Vagina (tissue), 2 donors: ENCODE measurements at regions not wholly inside any gene's neighbourhood (a gene's known extent, or its start where the extent isn't known, plus 50 kb on each side); places are given as distances from the start of the nearest gene placed in this dataset.
"Not testable (repeated sequence)": the region's sequence is repeated elsewhere in the genome, so short reads cannot be mapped to it uniquely, and the experiment has no call there.

ENCODE experiments used
- DNase-seq, 2 donors: peaks; one replicate each; pipeline ENCODE4 v3.0.0-alpha.2; 2017; ENCODE audit errors: extremely low spot score in 2 of 2
- H3K27ac ChIP-seq: fragments of 200-600 bp; sonication (generic); one replicate; pipeline ENCODE4 v1.5.1; 2019
- H3K27me3 ChIP-seq: fragments of 200-600 bp; sonication (generic); one replicate; pipeline ENCODE4 v1.5.1; 2019
- H3K36me3 ChIP-seq, 2 donors: fragments of 200-600 bp; sonication (generic); one replicate each; pipeline ENCODE4 v1.5.1; 2017 to 2019
- H3K4me1 ChIP-seq: fragments of 200-600 bp; sonication (generic); one replicate; pipeline ENCODE4 v1.5.1; 2019
- H3K4me3 ChIP-seq, 2 donors: fragments of 200-600 bp; sonication (generic); 1 replicate in 1 of 2; 2 replicates in 1 of 2; pipeline ENCODE4 v1.5.1; 2016 to 2019
- H3K9me3 ChIP-seq: fragments of 200-600 bp; sonication (generic); one replicate; pipeline ENCODE4 v1.5.1; 2019
- CTCF ChIP-seq, 3 experiments: fragments of 450-650 bp in 2 of 3; fragments of 200-600 bp in 1 of 3; sonication (generic) in 1 of 3; IDR thresholded peaks; one replicate each; pipeline ENCODE4 v1.5.1; 2017 to 2019; ENCODE audit warnings: antibody characterized with exemption in 3 of 3, mild to moderate bottlenecking in 2 of 3, moderate library complexity in 2 of 3
- POLR2A ChIP-seq, 2 donors: fragments of 450-650 bp; IDR thresholded peaks; one replicate each; pipeline ENCODE4 v1.6.1; 2017; ENCODE audit warnings: antibody characterized with exemption in 2 of 2, mild to moderate bottlenecking in 2 of 2, moderate library complexity in 2 of 2
- POLR2AphosphoS5 ChIP-seq, 2 donors: sonication (generic); formaldehyde crosslinking; IDR thresholded peaks; one replicate each; pipeline ENCODE4 v1.9.0; 2017; ENCODE audit warnings: antibody characterized with exemption in 2 of 2, mild to moderate bottlenecking in 2 of 2, low read depth in 1 of 2; ENCODE audit not compliant: insufficient read depth in 1 of 2
- intact Hi-C: fragments of 100-400 bp; cut with DNase I; formaldehyde crosslinking; loops from one replicate; pipeline ENCODE4 v1.15.1; 2023

GRCh38 chr2:234161932-234162331 is 111.4 kb downstream of the SPP2 start:
- no peaks in the 10 kb centered on the region for H3K9me3 ChIP-seq
- intact Hi-C loops: no loop called here
- no peak overlapping the region for H3K27ac ChIP-seq
- H3K4me1 ChIP-seq: no peaks in the 10 kb centered on the region
- H3K36me3 ChIP-seq: no peaks in the 10 kb centered on the region
- no peaks in the 10 kb centered on the region for H3K27me3 ChIP-seq
- H3K4me3 ChIP-seq: no peak overlapping the region
- TF ChIP-seq CTCF (IDR thresholded peaks at IDR 0.05): no peak
- no peak for DNase-seq

GRCh38 chr2:234158812-234159211 is 108.3 kb downstream of the SPP2 start:
- no peaks in the 10 kb centered on the region for H3K27me3 ChIP-seq
- H3K4me3 ChIP-seq: no peak overlapping the region
- intact Hi-C loops: no loop called here
- H3K9me3 ChIP-seq: no peaks in the 10 kb centered on the region
- TF ChIP-seq POLR2AphosphoS5 (IDR thresholded peaks at IDR 0.05; ENCODE audit: insufficient read depth in 1 of 2, low read depth in 1 of 2): no peak
- no peak for TF ChIP-seq POLR2A (IDR thresholded peaks at IDR 0.05)
- no peak for TF ChIP-seq CTCF (IDR thresholded peaks at IDR 0.05)
- no peak for DNase-seq
- no peak overlapping the region for H3K27ac ChIP-seq
- no peaks in the 10 kb centered on the region for H3K4me1 ChIP-seq
- no peaks in the 10 kb centered on the region for H3K36me3 ChIP-seq

DNA sequence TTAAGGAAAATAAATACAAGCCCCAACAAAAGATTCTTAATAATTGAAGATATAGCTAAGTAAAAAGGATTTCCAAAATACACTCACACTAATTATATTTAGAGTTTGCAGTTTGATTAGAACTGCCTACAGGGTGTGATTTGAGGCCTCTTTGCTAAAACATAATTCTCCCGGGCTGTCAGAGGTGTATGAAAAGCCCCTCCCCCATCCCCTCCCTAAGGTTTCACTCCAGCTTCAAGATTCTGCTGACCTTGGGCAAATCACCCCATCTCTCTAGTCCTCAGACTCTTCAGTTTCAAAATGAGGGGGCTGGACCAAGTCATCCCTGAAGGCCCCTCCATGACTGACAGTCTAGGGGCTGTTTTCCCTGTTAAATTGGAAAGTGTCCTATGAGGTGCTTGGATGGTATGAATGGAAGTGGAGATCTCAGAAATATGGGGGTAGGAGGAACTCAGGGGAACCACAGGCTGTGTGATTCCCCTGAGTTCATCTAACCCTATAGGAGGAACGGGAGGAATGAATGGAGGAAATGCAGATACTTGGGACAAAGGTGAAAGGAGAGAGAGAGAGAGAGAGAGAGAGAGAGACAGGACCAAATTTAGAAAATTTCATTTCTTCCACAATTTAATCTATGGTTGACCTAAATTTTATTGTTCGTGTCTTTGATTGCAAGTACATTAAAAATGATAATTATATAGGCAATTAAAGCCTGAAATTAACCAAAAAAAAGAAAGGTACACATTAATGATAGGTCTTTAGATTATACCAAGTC is 107.5 kb downstream of the SPP2 start:
- DNase-seq: no peak
- Histone ChIP-seq H3K4me3 (no peak overlapping the region), H3K4me1 (no peaks in the 10 kb centered on the region), H3K27me3 (no peaks in the 10 kb centered on the region), H3K36me3 (no peaks in the 10 kb centered on the region), H3K9me3 (no peaks in the 10 kb centered on the region), H3K27ac (no peak overlapping the region)
- intact Hi-C loops: no loop called here
- TF ChIP-seq POLR2A (IDR thresholded peaks at IDR 0.05) (no peak), POLR2AphosphoS5 (IDR thresholded peaks at IDR 0.05; ENCODE audit: insufficient read depth in 1 of 2, low read depth in 1 of 2) (no peak), CTCF (IDR thresholded peaks at IDR 0.05) (no peak)

GRCh38 chr2:234156326-234156725 is 105.8 kb downstream of the SPP2 start:
- H3K36me3 ChIP-seq: no peaks in the 10 kb centered on the region
- intact Hi-C loops: no loop called here
- H3K4me3 ChIP-seq: no peak overlapping the region
- DNase-seq: no peak
- H3K4me1 ChIP-seq: no peaks in the 10 kb centered on the region
- H3K27me3 ChIP-seq: no peaks in the 10 kb centered on the region
- H3K9me3 ChIP-seq: no peaks in the 10 kb centered on the region
- H3K27ac ChIP-seq: no peak overlapping the region
- TF ChIP-seq POLR2A (IDR thresholded peaks at IDR 0.05) (no peak), CTCF (IDR thresholded peaks at IDR 0.05) (no peak), POLR2AphosphoS5 (IDR thresholded peaks at IDR 0.05; ENCODE audit: insufficient read depth in 1 of 2, low read depth in 1 of 2) (no peak)

GRCh38 chr2:234152835-234153234 is 102.3 kb downstream of the SPP2 start:
- H3K4me1 ChIP-seq, DNase-seq, H3K27ac ChIP-seq, H3K36me3 ChIP-seq, H3K9me3 ChIP-seq, H3K4me3 ChIP-seq, intact Hi-C loops, H3K27me3 ChIP-seq: not testable (repeated sequence)
